DMS153 (cell line): ENCODE measurements at regions not wholly inside any gene's neighbourhood (a gene's known extent, or its start where the extent isn't known, plus 50 kb on each side); places are given as distances from the start of the nearest gene placed in this dataset.

ENCODE experiments used
- DNase-seq: peaks from one replicate; lab custom pipeline; 2025; lab: John Stamatoyannopoulos, UW

DNA sequence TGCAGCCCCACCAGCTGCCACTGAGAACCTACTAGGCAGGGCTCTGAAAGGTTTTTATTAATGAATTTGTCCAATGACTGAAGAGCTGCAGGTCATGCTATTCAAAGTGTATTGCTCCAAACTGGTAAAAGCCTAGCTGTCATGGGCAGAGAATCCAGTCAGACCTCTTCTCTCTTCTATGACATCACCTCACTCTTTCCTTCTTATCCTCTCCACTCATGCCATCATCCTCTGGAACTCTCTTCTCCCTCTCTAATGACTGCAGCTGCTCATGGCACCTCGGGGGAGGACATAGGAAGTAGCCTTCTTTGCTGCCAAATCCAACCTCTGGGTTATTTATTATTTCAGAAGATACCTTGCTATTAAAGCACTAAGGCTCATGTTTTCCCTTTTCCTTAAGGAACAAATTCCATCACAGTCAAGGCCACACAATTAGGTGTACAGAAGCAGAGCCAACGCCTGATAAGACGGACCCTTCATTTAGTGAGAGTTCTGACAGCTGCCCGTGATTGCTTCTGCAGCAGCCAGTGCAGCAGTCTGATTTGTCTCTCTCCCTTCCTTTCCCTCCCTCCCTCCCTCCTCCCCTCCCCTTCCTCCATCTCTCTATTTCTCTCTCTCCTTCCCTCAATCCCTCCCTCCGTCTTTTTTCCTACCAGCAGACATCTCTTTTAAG is 87.0 kb upstream of the ONECUT1 start:
- no peak for DNase-seq

DNA sequence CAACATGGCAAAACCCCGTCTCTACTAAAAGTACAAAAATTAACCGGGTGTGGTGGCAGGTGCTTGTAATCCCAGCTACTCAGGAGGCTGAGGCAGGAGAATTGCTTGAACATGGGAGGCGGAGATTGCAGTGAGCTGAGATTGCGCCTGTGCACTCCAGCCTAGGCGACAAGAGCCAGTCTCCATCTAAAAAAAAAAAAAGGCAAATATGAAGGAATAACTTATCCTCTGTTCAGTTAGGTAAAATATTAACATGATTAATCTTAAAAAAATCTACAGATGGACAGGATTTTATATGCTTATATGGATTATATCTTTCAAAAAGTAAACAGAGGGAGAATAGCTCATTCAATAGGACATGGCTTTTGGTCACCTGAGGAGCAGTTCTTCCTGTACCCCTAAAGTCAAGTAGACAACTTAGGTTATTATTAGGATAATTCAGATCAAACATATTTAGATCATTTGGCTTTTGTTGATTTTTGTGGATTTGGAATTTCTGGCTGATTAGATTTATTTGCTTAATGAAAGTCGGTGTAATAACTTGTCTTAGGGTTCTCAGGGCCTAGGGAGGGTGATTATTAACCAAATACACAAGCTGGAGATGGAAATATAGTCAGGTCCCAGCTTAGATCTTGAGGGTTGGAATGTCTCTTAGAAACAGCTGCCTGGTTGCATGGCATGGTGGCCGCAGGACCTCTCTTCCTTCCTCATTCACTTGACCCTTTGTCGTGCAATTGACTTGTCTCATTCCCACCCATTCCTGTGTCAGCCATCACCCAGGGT is 82.1 kb upstream of the ONECUT1 start:
- no peak for DNase-seq

GRCh38 chr15:52870015-52870414 is 79.9 kb upstream of the ONECUT1 start:
- DNase-seq: no peak

DNA sequence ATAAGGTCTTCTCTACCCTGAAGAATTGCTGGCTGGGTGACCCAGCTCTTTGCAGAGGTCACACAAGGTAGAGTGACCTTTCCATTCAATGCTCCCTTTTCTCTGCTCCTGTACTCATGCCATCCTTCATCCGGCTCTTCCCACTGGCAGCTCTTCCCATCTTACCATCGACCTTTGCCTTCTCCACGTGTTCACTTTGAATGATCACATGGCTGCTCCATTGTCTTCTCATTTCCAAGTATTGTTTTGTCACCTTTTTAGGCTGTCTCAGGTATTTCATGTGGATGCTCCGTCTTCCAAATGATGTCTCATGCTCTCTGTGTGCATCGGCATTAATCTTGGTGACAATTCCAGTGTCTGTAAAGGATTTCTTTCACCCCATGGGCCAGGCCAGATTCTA is 76.6 kb upstream of the ONECUT1 start:
- DNase-seq: no peak

GRCh38 chr15:52862677-52863076 is 72.5 kb upstream of the ONECUT1 start:
- DNase-seq: no peak

DNA sequence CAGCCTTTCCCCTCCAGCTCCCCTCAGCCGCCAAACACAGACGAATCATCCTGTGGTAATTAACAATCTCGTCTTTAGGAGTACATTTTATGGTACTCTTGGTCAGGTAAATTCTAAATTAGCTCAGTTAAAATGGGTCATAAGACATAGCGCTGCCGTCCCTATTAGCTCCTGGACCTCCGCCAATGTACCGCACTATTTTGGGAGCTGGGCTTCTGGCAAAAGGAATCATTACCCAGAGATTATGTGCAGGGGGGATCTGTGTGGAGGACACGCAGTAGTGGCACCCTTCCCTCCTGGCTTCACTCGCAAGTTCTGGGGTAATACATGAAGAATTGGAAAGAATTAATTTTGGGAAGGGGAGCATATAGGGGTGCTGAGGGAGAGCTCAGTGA is 68.6 kb upstream of the ONECUT1 start:
- DNase-seq: no peak

DNA sequence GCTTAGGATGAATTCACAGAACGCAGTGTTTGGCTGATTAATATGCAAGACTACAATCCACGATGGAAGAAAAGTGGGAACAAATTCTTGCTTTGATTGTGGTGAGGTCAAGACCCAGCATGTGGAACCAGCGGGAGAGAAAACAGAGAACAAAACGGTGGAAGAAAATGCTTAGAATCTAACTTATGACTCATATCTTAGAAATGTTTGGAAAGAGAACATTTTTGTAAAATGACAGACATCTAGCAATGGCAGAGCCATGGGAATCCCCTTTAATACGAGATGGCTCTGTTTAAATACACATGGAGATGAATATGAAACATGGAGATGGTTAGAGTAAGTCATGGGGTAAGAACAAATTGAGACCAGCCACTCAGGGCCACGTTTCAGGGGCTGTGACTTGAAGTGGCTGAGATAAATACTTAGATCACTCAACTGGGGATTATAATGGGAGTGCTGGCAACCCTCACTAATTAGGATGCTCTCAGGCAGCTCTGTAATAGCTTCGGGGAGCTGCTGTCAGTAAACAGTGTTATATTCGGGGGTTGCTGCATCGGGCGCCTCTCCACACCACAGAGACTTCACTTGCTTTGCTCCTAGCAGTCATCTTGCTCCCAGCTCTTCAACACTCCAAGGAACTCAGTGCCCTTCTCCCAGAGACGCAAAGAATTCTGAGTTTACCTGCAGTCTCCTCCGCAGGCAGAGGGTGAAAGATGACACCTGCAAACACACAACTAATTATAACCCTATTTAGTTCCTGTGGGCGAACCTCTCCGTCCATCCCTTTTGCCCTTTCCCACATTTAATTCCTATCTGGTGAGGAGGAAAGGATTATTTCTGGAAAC is 68.0 kb upstream of the ONECUT1 start:
- DNase-seq: no peak

- no peak for DNase-seq
Measured at GRCh38 chr15:52857471-52857870, 67.3 kb upstream of the ONECUT1 start.

- DNase-seq: no peak
Measured at GRCh38 chr15:52856286-52856685, 66.2 kb upstream of the ONECUT1 start.

DNA sequence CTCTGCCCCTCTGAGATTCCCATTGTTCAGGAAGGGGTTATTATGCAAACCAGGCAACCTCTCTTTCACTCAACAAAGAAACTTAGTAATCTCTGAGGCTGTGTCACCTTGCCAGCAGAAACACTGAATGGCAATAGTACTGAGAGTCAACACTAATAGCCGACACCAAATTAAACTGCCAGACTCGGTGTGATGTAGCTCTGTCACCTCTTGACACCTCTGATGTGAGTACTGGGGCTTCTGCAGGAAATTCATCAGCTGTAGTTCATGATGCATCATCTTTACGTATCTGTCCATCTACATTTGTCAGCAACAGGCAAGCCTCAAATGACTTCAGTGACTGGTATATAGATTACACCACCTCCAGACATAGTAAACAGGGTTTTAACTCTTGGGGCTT is 65.0 kb upstream of the ONECUT1 start:
- no peak for DNase-seq

- DNase-seq: no peak
Measured at GRCh38 chr15:52844823-52845222, 54.7 kb upstream of the ONECUT1 start.
